ES-I3 (cell line): ENCODE measurements at regions not wholly inside any gene's neighbourhood (a gene's known extent, or its start where the extent isn't known, plus 50 kb on each side); places are given as distances from the start of the nearest gene placed in this dataset.

Source experiments
- H3K36me3 ChIP-seq: 2 replicates; pipeline ENCODE4 v1.6.1; 2013; ENCODE audit warnings: mild to moderate bottlenecking, low read length, control low read depth, moderate library complexity; ENCODE audit not compliant: insufficient read depth
- H3K4me1 ChIP-seq: 2 replicates; pipeline ENCODE4 v1.6.1; 2013; ENCODE audit warnings: mild to moderate bottlenecking, control low read depth, low read length; ENCODE audit not compliant: insufficient read depth
- H3K9ac ChIP-seq: 2 replicates; pipeline ENCODE4 v1.6.1; 2013; ENCODE audit warnings: low read depth, mild to moderate bottlenecking, low read length, moderate library complexity
- H3K9me3 ChIP-seq: 2 replicates; pipeline ENCODE4 v1.6.1; 2013; ENCODE audit warnings: mild to moderate bottlenecking, low read length, moderate library complexity; ENCODE audit not compliant: control insufficient read depth, insufficient read depth

DNA sequence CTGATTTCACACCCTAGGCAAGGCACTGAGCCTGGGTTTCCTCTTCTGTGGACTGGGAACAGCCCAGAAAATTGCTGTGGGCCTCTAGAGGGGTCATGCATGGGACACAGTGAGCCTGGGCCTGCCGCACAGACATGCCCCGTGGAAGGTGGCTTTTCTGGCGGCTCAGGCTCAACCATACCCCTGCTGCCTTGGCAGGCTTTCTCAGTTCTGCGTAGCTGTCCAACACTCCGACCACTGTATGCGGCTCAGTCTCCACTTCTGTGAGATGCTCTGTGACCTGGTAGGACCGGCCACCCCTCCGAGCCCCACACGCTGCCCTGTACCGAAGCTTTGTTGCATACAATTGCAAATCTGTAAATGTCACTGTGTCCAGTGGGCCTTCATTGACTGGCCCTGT, 126.3 kb downstream of the UQCRFS1 start:
- Histone ChIP-seq H3K36me3 (no peaks in the 10 kb centered on the region), H3K9me3 (no peaks in the 10 kb centered on the region), H3K4me1 (0 out of 2 replicates have a peak, but pooled peaks cover 8% of the 10 kb centered on the region), H3K9ac (no peak overlapping the region)

DNA sequence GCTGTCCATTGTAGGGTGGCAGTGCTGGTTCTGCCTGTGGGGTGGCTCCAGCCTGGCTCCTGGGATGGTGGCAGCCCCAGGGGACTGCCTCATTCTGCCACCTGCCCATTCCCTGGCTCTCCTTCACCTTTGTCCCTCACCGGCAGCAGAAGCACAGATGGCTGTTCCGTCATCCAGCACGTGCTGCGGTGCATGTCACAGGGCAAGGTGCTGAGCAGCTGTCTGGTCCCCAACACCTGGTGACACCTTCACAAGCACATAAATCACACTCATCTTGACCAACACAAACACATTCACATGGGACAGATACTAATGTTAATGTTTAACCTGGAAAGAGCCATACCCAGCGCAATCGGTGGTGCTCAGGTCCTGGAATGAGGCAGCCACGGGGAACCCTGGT, 126.8 kb downstream of the UQCRFS1 start:
- H3K9me3 ChIP-seq, result no peaks in the 10 kb centered on the region
- H3K36me3 ChIP-seq, result no peaks in the 10 kb centered on the region
- no peak overlapping the region for H3K9ac ChIP-seq

DNA sequence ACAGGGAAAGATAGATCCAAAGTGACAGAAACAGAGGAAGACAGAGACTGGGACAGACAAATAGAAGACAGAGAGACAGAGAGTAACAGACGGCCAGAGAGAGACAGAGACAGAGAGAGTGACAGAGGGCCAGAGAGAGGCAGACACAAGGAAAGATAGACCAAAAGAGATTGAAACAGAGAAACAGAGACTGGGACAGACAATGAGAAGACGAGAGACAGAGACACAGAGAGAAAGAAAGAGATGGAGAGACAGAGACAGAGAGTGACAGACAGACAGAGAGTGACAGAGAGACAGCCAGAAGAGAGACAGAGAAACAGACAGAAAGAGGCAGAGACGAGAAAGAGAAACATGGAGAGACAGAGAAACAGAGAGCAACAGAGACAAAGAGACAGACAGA, 127.3 kb downstream of the UQCRFS1 start:
- Histone ChIP-seq H3K36me3 (no peaks in the 10 kb centered on the region), H3K9me3 (no peaks in the 10 kb centered on the region), H3K9ac (no peak overlapping the region), H3K4me1 (0 out of 2 replicates have a peak, but pooled peaks cover 1% of the 10 kb centered on the region)

More for the DNA sequence above, 126.8 kb downstream of the UQCRFS1 start:
- 0 out of 2 replicates have a peak, but pooled peaks cover 6% of the 10 kb centered on the region for H3K4me1 ChIP-seq

DNA sequence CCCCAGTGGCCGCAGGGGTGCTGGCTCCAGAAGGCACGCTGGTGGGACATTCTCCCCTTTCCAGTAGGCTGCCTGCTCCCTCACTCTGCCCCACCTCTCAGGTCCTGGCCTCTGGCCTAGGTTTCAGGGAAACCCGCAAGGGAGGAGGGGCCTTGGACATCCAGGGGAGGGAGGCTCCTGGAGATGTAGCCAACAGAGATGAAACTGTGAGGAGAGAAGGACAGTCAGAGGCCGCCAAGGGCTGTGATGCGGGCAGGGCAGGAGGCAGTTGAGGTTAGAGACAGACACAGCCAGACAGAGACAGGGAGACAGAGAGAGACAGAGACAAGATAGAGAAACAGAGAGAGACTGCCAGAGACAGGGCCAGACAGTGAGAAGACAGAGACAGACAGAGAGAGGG, 127.7 kb downstream of the UQCRFS1 start:
- Histone ChIP-seq H3K9ac (no peak overlapping the region), H3K9me3 (no peaks in the 10 kb centered on the region), H3K36me3 (no peaks in the 10 kb centered on the region), H3K4me1 (no peaks in the 10 kb centered on the region)

- Histone ChIP-seq H3K9ac (no peak overlapping the region), H3K4me1 (peaks cover 1% of the 10 kb centered on the region; the same call in 1 of the 2 replicates), H3K9me3 (no peaks in the 10 kb centered on the region), H3K36me3 (no peaks in the 10 kb centered on the region)
Observed at GRCh38 chr19:29084266-29084665, 128.7 kb downstream of the UQCRFS1 start.

DNA sequence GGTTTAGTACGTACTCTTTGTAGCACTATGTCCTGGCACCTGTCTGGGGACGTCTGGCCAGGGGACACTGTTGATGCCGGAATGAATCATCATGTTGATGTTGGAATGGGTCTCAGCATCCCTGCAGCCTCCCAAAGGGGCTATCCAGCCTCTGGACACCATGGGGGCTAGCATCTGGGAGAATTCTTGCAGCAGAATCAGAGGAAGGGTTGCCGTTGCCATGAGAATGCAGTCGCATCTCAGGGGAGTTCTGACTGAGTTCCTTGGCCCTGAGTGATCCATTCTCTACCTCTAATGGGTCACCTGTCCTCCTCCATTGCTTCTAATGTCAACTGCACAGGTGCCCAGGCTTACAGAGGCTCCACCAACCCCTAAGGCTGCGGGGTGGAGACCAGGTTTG, 129.1 kb downstream of the UQCRFS1 start:
- Histone ChIP-seq H3K9ac (no peak overlapping the region), H3K9me3 (no peaks in the 10 kb centered on the region), H3K36me3 (no peaks in the 10 kb centered on the region), H3K4me1 (peaks cover 5% of the 10 kb centered on the region; the same call in 1 of the 2 replicates)

- Histone ChIP-seq H3K9ac (no peak overlapping the region), H3K36me3 (no peaks in the 10 kb centered on the region), H3K4me1 (peaks cover 9% of the 10 kb centered on the region; the same call in 1 of the 2 replicates)
Observed at GRCh38 chr19:29079356-29080032, 133.5 kb downstream of the UQCRFS1 start.

GRCh38 chr19:29076963-29077362, 136.0 kb downstream of the UQCRFS1 start:
- H3K9me3 ChIP-seq, result no peaks in the 10 kb centered on the region
- no peak overlapping the region for H3K9ac ChIP-seq
- no peaks in the 10 kb centered on the region for H3K36me3 ChIP-seq
- H3K4me1 ChIP-seq, result peaks cover 9% of the 10 kb centered on the region; the same call in 1 of the 2 replicates

More at GRCh38 chr19:29079356-29080032, 133.5 kb downstream of the UQCRFS1 start:
- H3K9me3 ChIP-seq, result no peaks in the 10 kb centered on the region

GRCh38 chr19:29076161-29076560, 136.8 kb downstream of the UQCRFS1 start:
- Histone ChIP-seq H3K36me3 (no peaks in the 10 kb centered on the region), H3K4me1 (peaks cover 9% of the 10 kb centered on the region; the same call in 1 of the 2 replicates), H3K9ac (no peak overlapping the region), H3K9me3 (no peaks in the 10 kb centered on the region)

DNA sequence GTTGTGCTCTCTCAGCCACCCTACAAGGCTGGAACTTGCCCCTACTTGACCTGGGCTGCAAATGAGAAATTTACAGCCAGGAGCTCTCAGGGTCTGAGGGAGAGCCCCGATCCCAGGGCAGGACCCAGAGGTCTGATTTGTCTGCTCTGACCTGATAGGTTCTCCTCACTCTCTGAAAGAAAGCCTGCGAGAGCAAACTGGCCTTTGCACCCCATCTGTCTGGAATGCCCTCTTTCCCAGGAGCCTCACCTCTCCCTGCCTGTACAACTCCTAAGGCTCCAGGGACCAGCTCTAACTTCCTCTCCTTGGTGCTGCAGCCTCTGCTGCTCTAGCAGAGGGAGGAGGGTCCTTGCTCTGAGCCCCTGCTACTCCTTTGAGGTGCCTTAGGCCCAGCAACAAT, 137.8 kb downstream of the UQCRFS1 start:
- Histone ChIP-seq H3K36me3 (no peaks in the 10 kb centered on the region), H3K4me1 (peaks cover 9% of the 10 kb centered on the region; the same call in 1 of the 2 replicates), H3K9ac (no peak overlapping the region; the same call in 1 of the 2 replicates), H3K9me3 (no peaks in the 10 kb centered on the region)

DNA sequence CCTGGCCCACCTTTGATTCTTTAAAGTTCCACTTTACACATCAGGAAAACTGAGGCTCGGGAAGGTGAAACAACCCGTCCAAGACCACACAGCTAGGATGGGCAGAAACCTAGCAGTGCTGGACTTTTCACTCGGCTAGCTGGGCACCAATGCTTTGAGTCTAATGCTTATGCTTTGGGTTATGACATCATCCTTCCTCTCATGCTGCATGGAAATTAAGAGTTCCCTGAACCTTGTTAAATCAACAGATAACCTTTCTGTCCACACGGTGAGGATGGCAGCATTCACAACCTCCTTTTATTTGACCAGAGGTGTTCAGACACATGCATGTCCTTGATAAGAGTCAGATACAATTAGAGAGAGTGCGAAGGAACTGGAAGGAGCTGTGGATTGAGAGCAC, 138.4 kb downstream of the UQCRFS1 start:
- Histone ChIP-seq H3K4me1 (peaks cover 9% of the 10 kb centered on the region; the same call in 1 of the 2 replicates), H3K36me3 (no peaks in the 10 kb centered on the region), H3K9ac (no peak overlapping the region), H3K9me3 (no peaks in the 10 kb centered on the region)

GRCh38 chr19:29067831-29068230, 145.1 kb downstream of the UQCRFS1 start:
- H3K36me3 ChIP-seq, result no peaks in the 10 kb centered on the region
- no peak overlapping the region for H3K9ac ChIP-seq
- peaks cover 2% of the 10 kb centered on the region for H3K4me1 ChIP-seq
- H3K9me3 ChIP-seq, result no peaks in the 10 kb centered on the region

GRCh38 chr19:29062475-29063435, 150.2 kb downstream of the UQCRFS1 start:
- Histone ChIP-seq H3K4me1 (peaks cover 10% of the 10 kb centered on the region), H3K9me3 (no peaks in the 10 kb centered on the region; the same call in 1 of the 2 replicates), H3K9ac (no peak overlapping the region), H3K36me3 (no peaks in the 10 kb centered on the region)

DNA sequence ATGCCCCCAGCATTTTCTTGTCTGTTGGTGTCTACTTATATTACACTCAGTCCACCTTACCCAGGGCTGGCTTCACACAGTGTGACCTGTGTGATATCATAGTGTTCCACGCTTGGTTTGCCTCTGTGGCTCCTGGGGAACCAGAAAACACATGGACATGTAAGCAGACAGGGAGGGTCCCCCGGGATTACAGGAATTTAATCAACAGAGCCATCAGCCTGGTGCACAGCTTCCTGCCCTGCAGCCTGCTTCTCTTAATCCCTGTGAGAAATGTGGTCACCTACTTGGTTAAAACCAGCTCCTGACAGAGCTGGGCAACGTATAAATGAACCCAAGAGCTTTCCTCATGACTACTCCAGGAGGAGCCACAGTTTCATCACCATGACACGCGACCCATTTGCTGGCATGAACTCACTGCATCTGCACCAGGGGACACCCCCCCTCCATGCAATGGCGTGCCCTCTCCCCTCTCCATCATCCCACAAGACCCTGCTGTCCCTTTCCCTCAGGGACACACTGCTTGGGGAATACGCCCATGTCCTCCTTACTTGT, 152.1 kb downstream of the UQCRFS1 start:
- H3K36me3 ChIP-seq, result no peaks in the 10 kb centered on the region
- H3K9ac ChIP-seq, result no peak overlapping the region
- no peaks in the 10 kb centered on the region; the same call in 1 of the 2 replicates for H3K9me3 ChIP-seq
- peaks cover 10% of the 10 kb centered on the region for H3K4me1 ChIP-seq
